H9 (cell line): ENCODE measurements at regions not wholly inside any gene's neighbourhood (a gene's known extent, or its start where the extent isn't known, plus 50 kb on each side); places are given as distances from the start of the nearest gene placed in this dataset.

Experiments
- DNase-seq: peaks from one replicate; pipeline ENCODE4 v3.0.0-alpha.2; 2017
- H2AFZ ChIP-seq: one replicate; pipeline ENCODE4 v1.6.1; 2013; ENCODE audit warnings: mild to moderate bottlenecking, low read length, control low read depth, moderate library complexity
- H2AK5ac ChIP-seq: 2 replicates; pipeline ENCODE4 v1.6.1; 2013; ENCODE audit warnings: low read length, control low read depth, mixed read lengths; ENCODE audit not compliant: insufficient read length
- H2BK120ac ChIP-seq: one replicate; pipeline ENCODE4 v1.6.1; 2013; ENCODE audit warnings: low read depth, mild to moderate bottlenecking, low read length, control low read depth, inconsistent platforms; ENCODE audit not compliant: poor library complexity, severe bottlenecking
- H2BK12ac ChIP-seq: 2 replicates; pipeline ENCODE4 v1.6.1; 2013; ENCODE audit warnings: low read length, control low read depth, mixed read lengths, low read depth; ENCODE audit not compliant: insufficient read length
- H2BK15ac ChIP-seq: 2 replicates; pipeline ENCODE4 v1.6.1; 2013; ENCODE audit warnings: low read depth, low read length, control low read depth
- H2BK20ac ChIP-seq: one replicate; pipeline ENCODE4 v1.6.1; 2013; ENCODE audit warnings: low read depth, mild to moderate bottlenecking, low read length, control low read depth, inconsistent platforms; ENCODE audit not compliant: poor library complexity, severe bottlenecking
- H2BK5ac ChIP-seq: 2 replicates; pipeline ENCODE4 v1.6.1; 2013; ENCODE audit warnings: low read length, control low read depth, mixed read lengths; ENCODE audit not compliant: insufficient read length
- H3K14ac ChIP-seq: 2 replicates; pipeline ENCODE4 v1.6.1; 2013; ENCODE audit warnings: low read length, control low read depth; ENCODE audit not compliant: insufficient read depth
- H3K18ac ChIP-seq: 2 replicates; pipeline ENCODE4 v1.6.1; 2013; ENCODE audit warnings: low read depth, mild to moderate bottlenecking, mixed read lengths, low read length, control low read depth; ENCODE audit not compliant: insufficient read length
- H3K23ac ChIP-seq: 2 replicates; pipeline ENCODE4 v1.6.1; 2013; ENCODE audit warnings: low read length, control low read depth, mixed read lengths, low read depth; ENCODE audit not compliant: insufficient read length
- H3K23me2 ChIP-seq: 2 replicates; pipeline ENCODE4 v1.6.1; 2013; ENCODE audit warnings: low read depth, mild to moderate bottlenecking, mixed read lengths, low read length, control low read depth; ENCODE audit not compliant: insufficient read length, poor library complexity, severe bottlenecking
- H3K27ac ChIP-seq: 2 replicates; pipeline ENCODE4 v1.5.1; 2013; ENCODE audit warnings: low read length, control low read depth, mixed read lengths, low read depth; ENCODE audit not compliant: insufficient read length
- H3K27me3 ChIP-seq: 2 replicates; pipeline ENCODE4 v1.6.1; 2013; ENCODE audit warnings: low read length, control low read depth, inconsistent platforms; ENCODE audit not compliant: insufficient read depth
- H3K4ac ChIP-seq: 2 replicates; pipeline ENCODE4 v1.6.1; 2013; ENCODE audit warnings: low read depth, mild to moderate bottlenecking, control low read depth, inconsistent platforms, low read length, moderate library complexity
- H3K4me1 ChIP-seq: 2 replicates; pipeline ENCODE4 v1.6.1; 2013; ENCODE audit warnings: low read length, control low read depth, inconsistent platforms; ENCODE audit not compliant: insufficient read depth
- H3K4me2 ChIP-seq: 2 replicates; pipeline ENCODE4 v1.6.1; 2013; ENCODE audit warnings: low read length, control low read depth, mixed read lengths; ENCODE audit not compliant: insufficient read length, insufficient read depth
- H3K56ac ChIP-seq: 2 replicates; pipeline ENCODE4 v1.6.1; 2013; ENCODE audit warnings: low read depth, mild to moderate bottlenecking, mixed read lengths, low read length, control low read depth; ENCODE audit not compliant: insufficient read length
- H3K79me1 ChIP-seq: 2 replicates; pipeline ENCODE4 v1.6.1; 2013; ENCODE audit warnings: low read depth, mild to moderate bottlenecking, moderate library complexity, low read length, control low read depth, inconsistent platforms; ENCODE audit not compliant: insufficient read depth, poor library complexity, severe bottlenecking
- H3K79me2 ChIP-seq: 2 replicates; pipeline ENCODE4 v1.6.1; 2013; ENCODE audit warnings: low read length, control low read depth, inconsistent platforms; ENCODE audit not compliant: insufficient read depth
- H3K9ac ChIP-seq: 2 replicates; pipeline ENCODE4 v1.6.1; 2013; ENCODE audit warnings: low read length, control low read depth, mixed read lengths; ENCODE audit not compliant: insufficient read length; ENCODE audit errors: extremely low read depth
- H3K9me3 ChIP-seq: one replicate; pipeline ENCODE4 v1.6.1; 2013; ENCODE audit warnings: low read depth, low read length, inconsistent platforms; ENCODE audit not compliant: control insufficient read depth
- H3T11ph ChIP-seq: one replicate; pipeline ENCODE4 v1.6.1; 2013; ENCODE audit warnings: mild to moderate bottlenecking, low read length, control low read depth, inconsistent platforms
- H4K20me1 ChIP-seq: one replicate; pipeline ENCODE4 v1.6.1; 2013; ENCODE audit not compliant: control insufficient read depth, insufficient read length, insufficient read depth
- H4K5ac ChIP-seq: 2 replicates; pipeline ENCODE4 v1.6.1; 2013; ENCODE audit warnings: low read depth, mild to moderate bottlenecking, mixed read lengths, low read length, control low read depth; ENCODE audit not compliant: insufficient read length
- H4K8ac ChIP-seq: replicated peaks from 2 replicates; pipeline ENCODE4 v1.6.1; 2013; ENCODE audit warnings: low read length, control low read depth, mixed read lengths, low read depth; ENCODE audit not compliant: insufficient read length
- H4K91ac ChIP-seq: 2 replicates; pipeline ENCODE4 v1.6.1; 2013; ENCODE audit warnings: low read depth, mild to moderate bottlenecking, moderate library complexity, mixed read lengths, low read length, control low read depth; ENCODE audit not compliant: insufficient read length
- H3K27ac Mint-ChIP-seq, 3 experiments: 2 replicates in 2 of 3; 3 replicates in 1 of 3; pipeline ENCODE4 v1.8.0; 2020 to 2021; ENCODE audit warnings: mixed read lengths in 3 of 3, mild to moderate bottlenecking in 1 of 3, moderate library complexity in 1 of 3
- H3K27me3 Mint-ChIP-seq: 2 replicates; pipeline ENCODE4 v1.8.0; 2021; ENCODE audit warnings: low read depth, mild to moderate bottlenecking, moderate library complexity, mixed read lengths
- H3K36me3 Mint-ChIP-seq, 3 experiments: 2 replicates in 2 of 3; 3 replicates in 1 of 3; pipeline ENCODE4 v1.8.0; 2020 to 2021; ENCODE audit warnings: low read depth in 3 of 3, mixed read lengths in 3 of 3; ENCODE audit not compliant: insufficient read depth in 1 of 3
- H3K4me1 Mint-ChIP-seq, 2 experiments: 2 replicates each; pipeline ENCODE4 v1.8.0; 2020; ENCODE audit warnings: mixed read lengths in 2 of 2
- H3K4me3 Mint-ChIP-seq, 2 experiments: 2 replicates in 1 of 2; 3 replicates in 1 of 2; pipeline ENCODE4 v1.8.0; 2020 to 2021; ENCODE audit warnings: mild to moderate bottlenecking in 2 of 2, mixed read lengths in 2 of 2, moderate library complexity in 1 of 2
- H3K9me3 Mint-ChIP-seq, 2 experiments: 2 replicates in 1 of 2; 3 replicates in 1 of 2; pipeline ENCODE4 v1.8.0; 2020; ENCODE audit warnings: mild to moderate bottlenecking in 2 of 2, mixed read lengths in 2 of 2, moderate library complexity in 1 of 2
- TF ChIP-seq, protein P1 (sequence below): fragments of 200-600 bp; sonication (generic); conservative IDR thresholded peaks from 3 replicates; pipeline ENCODE4 v1.8.0; 2021; ENCODE audit warnings: antibody characterized with exemption, mild to moderate bottlenecking

DNA sequence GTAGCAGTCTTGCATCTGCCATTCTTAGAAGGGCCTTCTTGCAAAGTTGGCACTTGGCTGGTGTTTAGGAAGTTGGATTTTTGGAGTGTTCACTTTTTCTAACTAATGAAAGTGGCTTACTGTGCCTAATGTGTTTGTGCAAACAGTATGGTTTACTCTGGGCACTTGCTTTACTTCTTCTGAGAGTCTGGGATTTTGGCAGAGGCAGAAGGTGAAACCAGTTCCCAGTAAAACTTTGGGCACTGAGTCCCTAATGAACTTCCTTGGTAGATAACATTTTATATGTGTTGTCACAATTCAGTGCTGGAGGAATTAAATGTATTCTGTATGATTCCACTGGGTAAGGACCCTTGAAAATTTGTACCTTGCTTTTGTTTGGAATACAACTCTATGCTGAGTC, 155.7 kb downstream of the FAM170A start:
- H3K4me2 ChIP-seq, result no peak overlapping the region
- H3K9ac ChIP-seq, result no peak overlapping the region
- no peak overlapping the region for H2BK120ac ChIP-seq
- H3K23ac ChIP-seq, result no peak overlapping the region
- H2AFZ ChIP-seq, result no peak overlapping the region
- no peak overlapping the region for H2AK5ac ChIP-seq
- H4K20me1 ChIP-seq, result no peaks in the 10 kb centered on the region
- no peak overlapping the region for H4K5ac ChIP-seq
- no peaks in the 10 kb centered on the region for H3K79me2 ChIP-seq
- DNase-seq, result no peak
- H3K27ac ChIP-seq, result no peak overlapping the region
- TF ChIP-seq, protein P1, sequence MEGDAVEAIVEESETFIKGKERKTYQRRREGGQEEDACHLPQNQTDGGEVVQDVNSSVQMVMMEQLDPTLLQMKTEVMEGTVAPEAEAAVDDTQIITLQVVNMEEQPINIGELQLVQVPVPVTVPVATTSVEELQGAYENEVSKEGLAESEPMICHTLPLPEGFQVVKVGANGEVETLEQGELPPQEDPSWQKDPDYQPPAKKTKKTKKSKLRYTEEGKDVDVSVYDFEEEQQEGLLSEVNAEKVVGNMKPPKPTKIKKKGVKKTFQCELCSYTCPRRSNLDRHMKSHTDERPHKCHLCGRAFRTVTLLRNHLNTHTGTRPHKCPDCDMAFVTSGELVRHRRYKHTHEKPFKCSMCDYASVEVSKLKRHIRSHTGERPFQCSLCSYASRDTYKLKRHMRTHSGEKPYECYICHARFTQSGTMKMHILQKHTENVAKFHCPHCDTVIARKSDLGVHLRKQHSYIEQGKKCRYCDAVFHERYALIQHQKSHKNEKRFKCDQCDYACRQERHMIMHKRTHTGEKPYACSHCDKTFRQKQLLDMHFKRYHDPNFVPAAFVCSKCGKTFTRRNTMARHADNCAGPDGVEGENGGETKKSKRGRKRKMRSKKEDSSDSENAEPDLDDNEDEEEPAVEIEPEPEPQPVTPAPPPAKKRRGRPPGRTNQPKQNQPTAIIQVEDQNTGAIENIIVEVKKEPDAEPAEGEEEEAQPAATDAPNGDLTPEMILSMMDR, result no peak
- Mint-ChIP-seq H3K4me1 (peaks cover 8% of the 10 kb centered on the region in 2 experiments), H3K9me3 (peaks cover 0 to 5% of the 10 kb centered on the region in 2 experiments; a peak in 1 of 5 replicates), H3K4me3 (no peak overlapping the region), H3K36me3 (no peaks in the 10 kb centered on the region), H3K27ac (no peak overlapping the region), H3K27me3 (no peaks in the 10 kb centered on the region; the same call in 1 of the 2 replicates)
- H3K9me3 ChIP-seq, result no peaks in the 10 kb centered on the region
- H3K23me2 ChIP-seq, result no peaks in the 10 kb centered on the region
- H3K56ac ChIP-seq, result no peak overlapping the region
- H3K27me3 ChIP-seq, result no peaks in the 10 kb centered on the region
- no peak overlapping the region for H2BK5ac ChIP-seq
- H2BK12ac ChIP-seq, result no peak overlapping the region
- H3K18ac ChIP-seq, result no peak overlapping the region
- no peak overlapping the region for H4K8ac ChIP-seq
- no peak overlapping the region for H2BK20ac ChIP-seq
- no peak overlapping the region for H4K91ac ChIP-seq
- H3K14ac ChIP-seq, result no peak overlapping the region
- H3K79me1 ChIP-seq, result no peaks in the 10 kb centered on the region
- H3K4me1 ChIP-seq, result no peaks in the 10 kb centered on the region; the same call in 1 of the 2 replicates
- H2BK15ac ChIP-seq, result no peak overlapping the region
- H3T11ph ChIP-seq, result no peak overlapping the region
- H3K4ac ChIP-seq, result no peak overlapping the region
